ENCODE measurements at regions not wholly inside any gene's neighbourhood (a gene's known extent, or its start where the extent isn't known, plus 50 kb on each side); places are given as distances from the start of the nearest gene placed in this dataset.

DNA sequence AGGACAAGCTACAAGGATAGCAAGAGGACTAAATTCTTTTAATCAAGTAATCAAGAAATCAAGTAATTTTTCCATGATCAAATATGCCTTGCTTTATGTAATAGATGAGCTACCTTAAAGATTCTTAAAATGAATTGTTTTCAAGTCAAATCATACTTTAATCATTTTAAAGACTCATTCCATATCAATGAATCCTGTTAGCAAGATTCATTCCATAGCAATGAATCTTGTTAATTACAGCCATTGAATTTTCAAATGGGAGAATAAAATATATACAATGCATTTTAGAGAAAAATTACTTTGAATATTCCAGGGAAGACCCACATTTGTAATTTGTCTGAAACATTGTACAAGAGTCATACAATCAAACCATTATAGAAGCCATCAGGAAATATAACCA is 145.7 kb downstream of the RFX6 start:
- H3K9ac ChIP-seq (ENCODE audit: low read length): no peak overlapping the region
- H3K4me1 ChIP-seq (ENCODE audit: control insufficient read depth in 2 of 2, insufficient read depth in 2 of 2, low read length in 2 of 2): no peaks in the 10 kb centered on the region
- peaks cover 0 to 4% (median 0%) of the 10 kb centered on the region in 3 donors for H3K9me3 ChIP-seq (ENCODE audit: control extremely low read depth in 1 of 3, control insufficient read depth in 2 of 3, insufficient read depth in 1 of 3, low read length in 2 of 3)
- H3K27me3 ChIP-seq (replicated peaks in 1 of 4; ENCODE audit: control extremely low read depth in 1 of 4, control insufficient read depth in 3 of 4, insufficient read depth in 4 of 4, low read length in 3 of 4): no peaks in the 10 kb centered on the region
- H3K27ac Mint-ChIP-seq: no peak overlapping the region
- H3K4me1 Mint-ChIP-seq: no peaks in the 10 kb centered on the region
- no peaks in the 10 kb centered on the region for H4K20me1 ChIP-seq (ENCODE audit: control insufficient read depth, insufficient read depth, low read length, poor library complexity, severe bottlenecking)
- no peak overlapping the region for H3K4me3 ChIP-seq (ENCODE audit: control extremely low read depth in 1 of 5, extremely low read depth in 1 of 5, insufficient read depth in 1 of 5, low read depth in 2 of 5, low read length in 4 of 5)
- intact Hi-C loops (cut with micrococcal nuclease): no loop called here
- CTCF ChIA-PET: no interaction called here
- no peak overlapping the region for H3K4me2 ChIP-seq (replicated peaks; ENCODE audit: low read depth, low read length, poor library complexity, severe bottlenecking)
- no peak overlapping the region for H3K4me3 Mint-ChIP-seq
- no peaks in the 10 kb centered on the region for H3K9me3 Mint-ChIP-seq (ENCODE audit: insufficient read depth)
- ATAC-seq (ENCODE audit: low read depth) (no peak), DNase-seq (no peak)
- TF ChIP-seq EZH2 (IDR thresholded peaks at IDR 0.05; ENCODE audit: borderline replicate concordance, insufficient read depth, low read depth, low read length, poor library complexity, severe bottlenecking): no peak
- TF ChIP-seq, protein P1, sequence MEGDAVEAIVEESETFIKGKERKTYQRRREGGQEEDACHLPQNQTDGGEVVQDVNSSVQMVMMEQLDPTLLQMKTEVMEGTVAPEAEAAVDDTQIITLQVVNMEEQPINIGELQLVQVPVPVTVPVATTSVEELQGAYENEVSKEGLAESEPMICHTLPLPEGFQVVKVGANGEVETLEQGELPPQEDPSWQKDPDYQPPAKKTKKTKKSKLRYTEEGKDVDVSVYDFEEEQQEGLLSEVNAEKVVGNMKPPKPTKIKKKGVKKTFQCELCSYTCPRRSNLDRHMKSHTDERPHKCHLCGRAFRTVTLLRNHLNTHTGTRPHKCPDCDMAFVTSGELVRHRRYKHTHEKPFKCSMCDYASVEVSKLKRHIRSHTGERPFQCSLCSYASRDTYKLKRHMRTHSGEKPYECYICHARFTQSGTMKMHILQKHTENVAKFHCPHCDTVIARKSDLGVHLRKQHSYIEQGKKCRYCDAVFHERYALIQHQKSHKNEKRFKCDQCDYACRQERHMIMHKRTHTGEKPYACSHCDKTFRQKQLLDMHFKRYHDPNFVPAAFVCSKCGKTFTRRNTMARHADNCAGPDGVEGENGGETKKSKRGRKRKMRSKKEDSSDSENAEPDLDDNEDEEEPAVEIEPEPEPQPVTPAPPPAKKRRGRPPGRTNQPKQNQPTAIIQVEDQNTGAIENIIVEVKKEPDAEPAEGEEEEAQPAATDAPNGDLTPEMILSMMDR (IDR thresholded peaks at IDR 0.05): no peak
- H3K27me3 Mint-ChIP-seq: no peaks in the 10 kb centered on the region
- no peak overlapping the region for H3K27ac ChIP-seq (ENCODE audit: low read length in 2 of 2)
- no peaks in the 10 kb centered on the region for H3K79me2 ChIP-seq (ENCODE audit: control insufficient read depth, insufficient read depth, low read length)
- H2AFZ ChIP-seq (ENCODE audit: insufficient read depth, low read depth, low read length, poor library complexity, severe bottlenecking): no peak overlapping the region
- no peaks in the 10 kb centered on the region for H3K36me3 ChIP-seq (replicated peaks in 1 of 2; ENCODE audit: control extremely low read depth in 1 of 2, control insufficient read depth in 1 of 2, extremely low read depth in 1 of 2, insufficient read depth in 2 of 2, low read length in 1 of 2)
- POLR2A ChIA-PET: no interaction called here

DNA sequence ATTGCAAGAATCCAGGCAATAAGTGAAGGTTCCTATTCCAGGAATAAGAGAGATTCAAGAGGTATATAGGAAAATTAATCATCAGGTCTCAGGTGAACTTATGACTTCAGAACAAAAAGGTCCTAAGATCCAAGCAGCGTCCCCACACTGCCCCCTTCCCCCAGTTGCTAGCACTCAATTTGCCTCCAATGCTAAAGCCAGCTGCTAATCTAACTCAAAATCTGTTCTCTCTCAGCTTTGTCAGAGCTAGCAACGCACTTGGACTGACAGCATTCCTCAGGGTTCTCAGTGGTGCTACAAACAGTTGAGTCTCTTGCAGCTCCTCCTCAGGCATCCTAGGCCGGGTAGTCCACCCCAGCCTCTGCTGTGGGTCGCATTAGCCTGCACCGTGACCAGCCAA is 148.3 kb downstream of the RFX6 start:
- H3K9me3 Mint-ChIP-seq (ENCODE audit: insufficient read depth): no peaks in the 10 kb centered on the region
- H3K36me3 ChIP-seq (replicated peaks in 1 of 2; ENCODE audit: control extremely low read depth in 1 of 2, control insufficient read depth in 1 of 2, extremely low read depth in 1 of 2, insufficient read depth in 2 of 2, low read length in 1 of 2): no peaks in the 10 kb centered on the region
- WGBS (ENCODE audit: insufficient coverage): 53% methylated on average over 3 of the region's 5 CpGs
- no peak overlapping the region for H3K9ac ChIP-seq (ENCODE audit: low read length)
- peaks cover 0 to 4% (median 0%) of the 10 kb centered on the region in 3 donors for H3K9me3 ChIP-seq (ENCODE audit: control extremely low read depth in 1 of 3, control insufficient read depth in 2 of 3, insufficient read depth in 1 of 3, low read length in 2 of 3)
- no peaks in the 10 kb centered on the region for H3K27me3 ChIP-seq (replicated peaks in 1 of 4; ENCODE audit: control extremely low read depth in 1 of 4, control insufficient read depth in 3 of 4, insufficient read depth in 4 of 4, low read length in 3 of 4)
- no peak overlapping the region for H3K4me3 ChIP-seq (ENCODE audit: control extremely low read depth in 1 of 5, extremely low read depth in 1 of 5, insufficient read depth in 1 of 5, low read depth in 2 of 5, low read length in 4 of 5)
- ATAC-seq (ENCODE audit: low read depth): no peak
- TF ChIP-seq, protein P1 (IDR thresholded peaks at IDR 0.05): no peak
- no peak for TF ChIP-seq EZH2 (IDR thresholded peaks at IDR 0.05; ENCODE audit: borderline replicate concordance, insufficient read depth, low read depth, low read length, poor library complexity, severe bottlenecking)
- DNase-seq: no peak
- no peaks in the 10 kb centered on the region for H3K79me2 ChIP-seq (ENCODE audit: control insufficient read depth, insufficient read depth, low read length)
- no peak overlapping the region for H3K4me3 Mint-ChIP-seq
- H4K20me1 ChIP-seq (ENCODE audit: control insufficient read depth, insufficient read depth, low read length, poor library complexity, severe bottlenecking): no peaks in the 10 kb centered on the region
- intact Hi-C loops (cut with micrococcal nuclease): no loop called here
- no peaks in the 10 kb centered on the region for H3K4me1 Mint-ChIP-seq
- ChIA-PET CTCF (no interaction called here), POLR2A (no interaction called here)
- H3K27ac Mint-ChIP-seq: no peak overlapping the region
- H3K4me1 ChIP-seq (ENCODE audit: control insufficient read depth in 2 of 2, insufficient read depth in 2 of 2, low read length in 2 of 2): no peaks in the 10 kb centered on the region
- H3K27me3 Mint-ChIP-seq: no peaks in the 10 kb centered on the region
- no peak overlapping the region for H3K27ac ChIP-seq (ENCODE audit: low read length in 2 of 2)
- H2AFZ ChIP-seq (ENCODE audit: insufficient read depth, low read depth, low read length, poor library complexity, severe bottlenecking): no peak overlapping the region
- H3K4me2 ChIP-seq (replicated peaks; ENCODE audit: low read depth, low read length, poor library complexity, severe bottlenecking): no peak overlapping the region

All from B cell (primary cell).